ENCODE measurements at regions not wholly inside any gene's neighbourhood (a gene's known extent, or its start where the extent isn't known, plus 50 kb on each side); places are given as distances from the start of the nearest gene placed in this dataset.

- no peak for DNase-seq
Measured at GRCh38 chr2:226267516-226268289, 531.9 kb downstream of the IRS1 start.

GRCh38 chr2:226256709-226257376 lies 542.8 kb downstream of the IRS1 start:
- DNase-seq = no peak

GRCh38 chr2:226256237-226256636 lies 543.4 kb downstream of the IRS1 start:
- no peak for DNase-seq

- no peak for DNase-seq
Measured at GRCh38 chr2:226251661-226252060, 548.0 kb downstream of the IRS1 start.

GRCh38 chr2:226247289-226248275 lies 552.0 kb downstream of the IRS1 start:
- no peak for DNase-seq

- no peak for DNase-seq
Measured at GRCh38 chr2:226234187-226234586, 565.4 kb downstream of the IRS1 start.

GRCh38 chr2:226233388-226233787 lies 566.2 kb downstream of the IRS1 start:
- DNase-seq = no peak

GRCh38 chr2:226228080-226228479 lies 571.5 kb downstream of the IRS1 start:
- no peak for DNase-seq

GRCh38 chr2:226227341-226227740 lies 572.3 kb downstream of the IRS1 start:
- no peak for DNase-seq

- no peak for DNase-seq
Measured at GRCh38 chr2:226223704-226224103, 575.9 kb downstream of the IRS1 start.

GRCh38 chr2:226220511-226220910 lies 579.1 kb downstream of the IRS1 start:
- no peak for DNase-seq

- no peak for DNase-seq
Measured at GRCh38 chr2:226217191-226217590, 582.4 kb downstream of the IRS1 start.

- no peak for DNase-seq
Measured at GRCh38 chr2:226216575-226216974, 583.0 kb downstream of the IRS1 start.

- DNase-seq = peak; percentile 16
Measured at GRCh38 chr2:226215902-226216503, 583.6 kb downstream of the IRS1 start.

- DNase-seq = no peak
Measured at GRCh38 chr2:226213717-226214116, 585.9 kb downstream of the IRS1 start.

- no peak for DNase-seq
Measured at GRCh38 chr2:226211439-226211838, 588.2 kb downstream of the IRS1 start.

GRCh38 chr2:226208726-226209125 lies 590.9 kb downstream of the IRS1 start:
- no peak for DNase-seq

- DNase-seq = no peak
Measured at GRCh38 chr2:226207671-226208070, 591.9 kb downstream of the IRS1 start.

GRCh38 chr2:226199555-226199954 lies 600.1 kb downstream of the IRS1 start:
- no peak for DNase-seq

GRCh38 chr2:226198956-226199355 lies 600.7 kb downstream of the IRS1 start:
- DNase-seq = no peak

GRCh38 chr2:226190479-226191252 lies 609.0 kb downstream of the IRS1 start:
- DNase-seq = no peak

GRCh38 chr2:226189061-226189460 lies 610.6 kb downstream of the IRS1 start:
- DNase-seq = no peak
